Pancreas (tissue), 10 donors: ENCODE measurements at regions not wholly inside any gene's neighbourhood (a gene's known extent, or its start where the extent isn't known, plus 50 kb on each side); places are given as distances from the start of the nearest gene placed in this dataset.

ENCODE experiments used
- ATAC-seq, 4 donors: fragments of 200-7000 bp; cut with Tn5 transposase; one replicate each; pipeline versions ENCODE4 v1.8.0 to v1.9.1; 2020; ENCODE audit warnings: mild to moderate bottlenecking in 4 of 4, moderate library complexity in 4 of 4
- DNase-seq, 6 donors: peaks; one replicate each; pipeline ENCODE4 v3.0.0-alpha.2; 2020
- FAIRE-seq: peaks from 2 replicates; lab custom pipeline; 2012; peaks lifted over from hg19 to GRCh38; lab: Jason Lieb, UNC
- H3K27ac ChIP-seq, 4 donors: fragments of 200-600 bp; sonication (generic); 1 replicate in 3 of 4; 2 replicates in 1 of 4; pipeline versions ENCODE4 v1.5.0 to v1.8.0; 2020
- H3K27me3 ChIP-seq, 4 donors: fragments of 200-600 bp; one replicate each; pipeline ENCODE4 v1.8.0; 2021
- H3K36me3 ChIP-seq, 3 donors: fragments of 200-600 bp; sonication (generic) in 1 of 3; one replicate each; pipeline versions ENCODE4 v1.5.0 to v1.8.0; 2020 to 2021
- H3K4me1 ChIP-seq, 3 donors: fragments of 200-600 bp; one replicate each; pipeline ENCODE4 v1.8.0; 2021
- H3K4me3 ChIP-seq, 4 donors: fragments of 200-600 bp; sonication (generic) in 2 of 4; one replicate each; pipeline versions ENCODE4 v1.5.0 to v1.8.0; 2020 to 2021
- H3K9me3 ChIP-seq, 4 donors: fragments of 200-600 bp; one replicate each; pipeline ENCODE4 v1.8.0; 2021
- CTCF ChIP-seq, 4 donors: fragments of 200-600 bp; sonication (generic) in 3 of 4; IDR thresholded peaks; one replicate each; pipeline versions ENCODE4 v1.5.0 to v1.8.0; 2021; ENCODE audit warnings: antibody characterized with exemption in 4 of 4
- WGBS, 2 donors: extraction: QIAGEN DNeasy Blood & Tissue Kit; methylation state at CpG; one replicate each; pipeline ENCODE4 v1.1.7; 2013; 5-methylcytosine and 5-hydroxymethylcytosine counted together
- intact Hi-C, 3 donors: fragments of 100-400 bp; cut with DNase I; formaldehyde crosslinking; loops; one replicate each; pipeline versions ENCODE4 v1.11.1 to v1.14.2; 2022
- donor health status: healthy with polysubstance abuse.
- donor health status: DM: no; HTN: no; CAD: no; lungs with moderate emphysema.
- donor health status: DM: no; HTN: no; CAD: no.
- donor health status: control.
- donor health status: control.
- donor health status: Bipolar disorder and iron deficiency.
- donor health status: DM: yes; HTN: yes; CAD: no.
- donor health status: DM: no; HTN: no; CAD: no.
- donor health status: DM: no; HTN: no; CAD: no.
- donor health status: DM: yes; HTN: yes; CAD: no.

- no peaks in the 10 kb centered on the region for H3K4me1 ChIP-seq
- FAIRE-seq (no peak), ATAC-seq (no peak), DNase-seq (no peak)
- no peak overlapping the region for H3K27ac ChIP-seq
- no peaks in the 10 kb centered on the region for H3K36me3 ChIP-seq
- WGBS, 2 donors, result 70 to 81% methylated on average over 1 of the region's 1 CpG
- intact Hi-C loops, result no loop called here
- H3K27me3 ChIP-seq, result no peaks in the 10 kb centered on the region
- no peaks in the 10 kb centered on the region for H3K9me3 ChIP-seq
- no peak for TF ChIP-seq CTCF (IDR thresholded peaks at IDR 0.05)
- no peak overlapping the region for H3K4me3 ChIP-seq
Measured at GRCh38 chr4:29560452-29560851, 1159.7 kb upstream of the PCDH7 start.

DNA sequence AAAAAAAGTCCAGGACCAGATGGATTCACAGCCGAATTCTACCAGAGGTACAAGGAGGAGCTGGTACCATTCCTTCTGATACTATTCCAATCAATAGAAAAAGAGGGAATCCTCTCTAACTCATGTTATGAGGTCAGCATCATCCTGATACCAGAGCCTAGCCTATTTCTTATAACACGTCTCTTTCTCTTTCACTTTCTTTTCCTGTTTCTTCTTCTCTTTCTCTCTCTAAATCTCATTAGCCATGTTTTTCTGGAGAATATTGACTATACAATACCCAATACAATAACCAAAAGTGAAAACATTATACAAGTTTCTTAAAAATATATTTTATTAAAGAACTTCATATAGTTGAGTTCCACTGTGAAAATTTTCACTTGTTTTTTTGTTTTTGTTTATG is 1154.9 kb upstream of the PCDH7 start:
- no peak overlapping the region for H3K4me3 ChIP-seq
- no peaks in the 10 kb centered on the region for H3K27me3 ChIP-seq
- intact Hi-C loops, result no loop called here
- DNase-seq, result no peak
- 47 to 62% methylated on average over 2 of the region's 2 CpGs for WGBS, 2 donors
- ATAC-seq, result no peak
- no peaks in the 10 kb centered on the region for H3K4me1 ChIP-seq
- no peak for FAIRE-seq
- no peaks in the 10 kb centered on the region for H3K36me3 ChIP-seq
- no peak overlapping the region for H3K27ac ChIP-seq
- TF ChIP-seq CTCF (IDR thresholded peaks at IDR 0.05), result no peak
- no peaks in the 10 kb centered on the region for H3K9me3 ChIP-seq

- ATAC-seq (no peak), DNase-seq (no peak), FAIRE-seq (no peak)
- Histone ChIP-seq H3K9me3 (no peaks in the 10 kb centered on the region), H3K27ac (no peak overlapping the region), H3K4me1 (no peaks in the 10 kb centered on the region), H3K4me3 (no peak overlapping the region), H3K27me3 (no peaks in the 10 kb centered on the region), H3K36me3 (no peaks in the 10 kb centered on the region)
- intact Hi-C loops, result no loop called here
- 74 to 82% methylated on average over 1 of the region's 1 CpG for WGBS, 2 donors
- no peak for TF ChIP-seq CTCF (IDR thresholded peaks at IDR 0.05)
Measured at GRCh38 chr4:29566371-29566770, 1153.8 kb upstream of the PCDH7 start.

DNA sequence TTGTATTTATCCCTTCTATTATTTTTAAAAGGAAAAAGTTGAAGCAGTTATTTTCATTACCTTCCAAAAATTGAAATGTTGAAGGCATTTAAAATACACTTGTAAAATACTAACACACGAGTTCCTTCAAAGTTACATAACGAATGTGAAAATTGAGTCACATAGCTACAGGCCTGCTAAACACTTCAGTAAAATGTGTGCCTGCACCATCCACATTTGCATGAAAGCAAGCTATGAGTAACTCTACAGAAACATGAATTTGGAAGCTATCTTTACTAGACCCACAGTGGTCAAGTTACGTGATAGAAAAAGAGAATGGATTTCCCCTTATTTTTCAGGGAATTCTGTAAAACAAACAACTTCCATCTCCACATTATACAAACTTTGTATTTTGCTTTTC is 1148.8 kb upstream of the PCDH7 start:
- Histone ChIP-seq H3K36me3 (no peaks in the 10 kb centered on the region), H3K9me3 (peaks cover 0 to 2% (median 0%) of the 10 kb centered on the region in 4 donors), H3K27ac (no peak overlapping the region), H3K4me1 (no peaks in the 10 kb centered on the region), H3K27me3 (no peaks in the 10 kb centered on the region), H3K4me3 (no peak overlapping the region)
- no peak for ATAC-seq
- FAIRE-seq, result no peak
- TF ChIP-seq CTCF (IDR thresholded peaks at IDR 0.05), result no peak
- intact Hi-C loops, result no loop called here
- 63 to 79% methylated on average over 3 of the region's 3 CpGs for WGBS, 2 donors
- no peak for DNase-seq

- DNase-seq, result no peak
Measured at GRCh38 chr4:29578329-29578728, 1141.8 kb upstream of the PCDH7 start.

More at GRCh38 chr4:29578329-29578728, 1141.8 kb upstream of the PCDH7 start:
- no peak overlapping the region for H3K4me3 ChIP-seq
- H3K9me3 ChIP-seq, result no peaks in the 10 kb centered on the region
- H3K36me3 ChIP-seq, result no peaks in the 10 kb centered on the region
- 12 to 15% methylated on average over 2 of the region's 2 CpGs for WGBS, 2 donors
- H3K4me1 ChIP-seq, result no peaks in the 10 kb centered on the region
- ATAC-seq (no peak), FAIRE-seq (no peak)
- intact Hi-C loops, result no loop called here
- H3K27me3 ChIP-seq, result no peaks in the 10 kb centered on the region
- no peak overlapping the region for H3K27ac ChIP-seq
- TF ChIP-seq CTCF (IDR thresholded peaks at IDR 0.05), result no peak
